SKM-1 treated with dmso at 0.1 percent for 144 hours (cell line): ENCODE measurements at regions not wholly inside any gene's neighbourhood (a gene's known extent, or its start where the extent isn't known, plus 50 kb on each side); places are given as distances from the start of the nearest gene placed in this dataset.
A peak's percentile ranks its signal among the peaks of the same experiment; 100 is the strongest.
"Not testable (repeated sequence)": the region's sequence is repeated elsewhere in the genome, so short reads cannot be mapped to it uniquely, and the experiment has no call there.

Experiments used
- DNase-seq: peaks from one replicate; lab custom pipeline; 2025; ENCODE audit not compliant: unreplicated experiment; lab: John Stamatoyannopoulos, UW

DNA sequence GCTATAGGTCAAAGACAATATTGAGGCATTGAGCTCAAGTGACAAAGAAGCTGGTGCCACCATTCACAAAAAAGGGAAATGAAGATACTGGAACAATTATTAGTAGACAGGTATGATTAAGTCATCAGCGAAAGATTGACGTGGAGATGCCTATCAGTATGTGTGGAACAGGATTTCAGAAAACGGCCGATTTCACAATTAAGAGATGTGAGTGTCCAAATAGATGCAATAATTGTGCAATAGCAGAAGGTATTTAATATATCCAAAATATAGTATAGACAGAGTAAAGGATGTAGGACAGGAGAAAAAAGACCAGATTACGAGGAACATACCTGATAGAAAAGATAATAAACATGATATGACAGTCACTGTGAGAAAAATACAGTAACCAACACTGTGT, 433.1 kb downstream of the C12orf50 start:
- DNase-seq, result no peak

GRCh38 chr12:87585882-87586557, 443.2 kb downstream of the C12orf50 start:
- DNase-seq, result no peak

- DNase-seq, result not testable (repeated sequence)
Measured at GRCh38 chr12:87579091-87579490, 450.1 kb downstream of the C12orf50 start.

DNA sequence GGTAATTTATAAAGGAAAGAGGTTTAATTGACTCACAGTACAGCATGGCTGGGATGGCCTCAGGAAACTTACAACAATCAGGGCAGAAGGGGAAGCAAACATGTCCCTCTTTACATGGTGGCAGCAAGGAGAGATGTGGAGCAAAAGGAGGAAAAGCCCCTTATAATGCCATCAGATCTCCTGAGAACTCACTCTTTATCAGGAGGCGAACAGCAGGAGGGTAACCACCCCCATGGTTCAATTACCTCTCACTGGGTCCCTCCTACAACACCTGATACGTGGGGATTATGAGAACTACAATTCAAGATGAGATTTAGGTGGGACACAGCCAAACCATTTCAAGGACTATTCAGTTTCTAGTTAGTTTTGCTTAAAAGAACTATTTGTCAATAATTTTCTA, 453.3 kb downstream of the C12orf50 start:
- no peak for DNase-seq

DNA sequence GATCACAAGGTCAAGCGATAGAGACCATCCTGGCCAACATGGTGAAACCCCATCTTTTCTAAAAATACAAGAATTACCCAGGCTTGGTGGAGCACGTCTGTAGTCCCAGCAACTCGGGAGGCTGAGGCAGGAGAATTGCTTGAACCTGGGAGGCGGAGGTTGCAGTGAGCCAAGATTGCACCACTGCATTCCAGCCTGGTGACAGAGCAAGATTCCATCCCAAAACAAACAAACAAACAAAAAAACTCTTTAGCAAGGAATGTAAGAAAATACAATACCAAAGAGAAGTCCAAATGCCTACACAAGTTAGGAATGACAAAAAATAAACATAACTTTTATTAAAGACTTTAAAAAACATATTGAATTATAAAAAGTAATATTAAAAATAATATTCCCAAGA, 462.3 kb downstream of the C12orf50 start:
- not testable (repeated sequence) for DNase-seq

- DNase-seq, result no peak
Measured at GRCh38 chr12:87556985-87557384, 472.2 kb downstream of the C12orf50 start.

DNA sequence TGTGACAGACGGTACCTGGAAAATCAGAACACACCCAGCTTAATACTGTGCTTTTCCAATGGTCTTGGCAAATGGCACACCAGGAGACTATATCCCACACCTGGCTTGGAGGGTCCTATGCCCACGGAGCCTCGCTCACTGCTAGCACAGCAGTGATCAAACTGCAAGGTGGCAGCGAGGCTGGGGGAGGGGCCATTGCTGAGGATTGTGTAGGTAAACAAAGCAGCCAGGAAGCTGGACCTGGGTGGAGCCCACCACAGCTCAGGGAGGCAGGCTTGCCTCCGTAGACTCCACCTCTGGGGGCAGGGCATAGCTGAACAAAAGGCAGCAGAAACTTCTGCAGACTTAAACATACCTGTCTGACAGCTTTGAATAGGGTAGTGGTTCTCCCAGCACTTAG, 498.0 kb downstream of the C12orf50 start:
- not testable (repeated sequence) for DNase-seq

DNA sequence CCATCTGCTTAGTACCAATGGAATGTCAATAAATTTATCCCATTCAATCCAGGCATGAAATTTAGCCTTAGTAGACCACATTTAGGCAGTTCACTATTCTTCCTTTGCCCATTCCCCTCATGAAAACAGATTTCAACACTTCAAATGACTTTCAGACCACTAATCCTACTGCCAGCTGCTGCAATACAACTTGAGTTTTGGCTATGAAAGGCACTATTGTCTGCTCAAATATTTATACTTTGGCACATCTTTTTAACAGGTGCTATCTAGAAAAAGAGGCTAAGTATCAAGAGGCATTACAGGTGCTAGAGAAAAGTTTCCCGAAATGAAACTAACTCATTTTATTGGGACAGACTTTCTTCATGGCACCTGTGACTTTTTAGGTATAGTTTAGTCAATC, 499.8 kb downstream of the C12orf50 start:
- DNase-seq, result no peak

DNA sequence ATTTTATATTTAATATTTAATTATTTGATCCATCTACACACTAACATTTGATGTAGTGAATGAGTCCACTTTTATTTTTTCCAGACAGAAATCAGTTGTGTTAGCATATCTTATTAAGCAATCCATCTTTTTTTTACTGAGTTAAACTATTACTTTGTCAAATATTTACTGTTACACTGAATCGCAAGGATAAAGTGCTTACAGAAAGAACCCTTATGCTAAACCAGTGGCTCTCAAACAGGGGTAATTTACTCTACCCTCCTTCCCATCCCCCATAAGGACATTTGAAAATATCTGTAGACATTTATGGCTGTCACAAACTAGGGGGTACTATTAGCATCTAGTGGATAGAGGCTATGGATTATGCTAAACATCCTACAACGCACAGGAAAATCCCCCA, 508.2 kb downstream of the C12orf50 start:
- DNase-seq, result no peak

GRCh38 chr12:87518481-87518880, 510.7 kb downstream of the C12orf50 start:
- no peak for DNase-seq

- no peak for DNase-seq
Measured at GRCh38 chr12:87518036-87518435, 511.2 kb downstream of the C12orf50 start.

GRCh38 chr12:87513536-87514280, 515.5 kb downstream of the C12orf50 start:
- no peak for DNase-seq

GRCh38 chr12:87511371-87511770, 517.8 kb downstream of the C12orf50 start:
- DNase-seq, result no peak

DNA sequence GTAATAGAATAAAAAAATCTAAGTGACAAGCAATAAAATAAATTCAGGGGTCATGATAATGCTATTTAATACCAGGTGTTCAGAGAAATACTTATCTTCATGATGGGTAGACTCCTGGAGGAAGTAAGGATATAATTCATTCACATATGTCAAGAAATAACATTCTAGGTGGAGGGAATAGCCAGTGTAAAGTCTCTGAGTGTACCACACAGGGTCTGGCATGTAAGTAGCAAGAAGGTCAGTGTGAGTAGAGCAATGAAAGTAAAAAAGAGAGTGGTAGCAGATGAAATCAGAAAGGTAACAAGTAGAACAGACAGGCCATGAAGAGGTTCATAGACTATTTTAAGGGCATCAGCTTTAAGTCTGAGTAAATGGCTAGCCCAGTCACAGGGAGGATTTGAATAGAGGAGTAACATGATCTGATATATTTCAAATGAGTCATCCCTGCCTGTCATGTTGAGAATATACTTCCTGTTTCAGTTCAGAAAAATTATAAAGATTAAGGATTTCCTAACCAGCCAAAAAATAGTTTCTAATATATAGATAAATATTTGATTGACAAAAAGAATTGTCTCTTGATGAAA, 519.9 kb downstream of the C12orf50 start:
- DNase-seq, result peak; percentile 37

GRCh38 chr12:87491598-87491997, 537.6 kb downstream of the C12orf50 start:
- DNase-seq, result no peak

- DNase-seq, result no peak
Measured at GRCh38 chr12:87491089-87491488, 538.1 kb downstream of the C12orf50 start.

DNA sequence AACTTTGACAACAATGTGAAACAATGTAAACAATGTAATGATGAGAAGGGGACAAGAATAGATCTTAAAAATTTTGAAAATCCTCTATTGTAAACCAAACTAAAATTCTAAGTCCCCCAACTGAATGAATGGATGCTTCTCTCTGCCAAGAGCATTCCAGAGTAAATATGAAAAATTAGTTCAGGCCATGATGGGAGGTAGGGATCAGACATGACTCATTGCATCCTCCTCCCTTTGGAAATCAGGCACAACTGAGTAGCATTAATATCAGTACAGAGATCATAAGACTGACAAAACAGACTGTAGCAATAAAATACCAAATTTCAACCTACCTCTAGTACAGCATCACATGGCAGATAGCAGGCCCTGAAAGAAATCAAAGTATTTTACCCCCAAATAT, 559.9 kb downstream of the C12orf50 start:
- no peak for DNase-seq

GRCh38 chr12:87467936-87468335, 561.3 kb downstream of the C12orf50 start:
- DNase-seq, result no peak

DNA sequence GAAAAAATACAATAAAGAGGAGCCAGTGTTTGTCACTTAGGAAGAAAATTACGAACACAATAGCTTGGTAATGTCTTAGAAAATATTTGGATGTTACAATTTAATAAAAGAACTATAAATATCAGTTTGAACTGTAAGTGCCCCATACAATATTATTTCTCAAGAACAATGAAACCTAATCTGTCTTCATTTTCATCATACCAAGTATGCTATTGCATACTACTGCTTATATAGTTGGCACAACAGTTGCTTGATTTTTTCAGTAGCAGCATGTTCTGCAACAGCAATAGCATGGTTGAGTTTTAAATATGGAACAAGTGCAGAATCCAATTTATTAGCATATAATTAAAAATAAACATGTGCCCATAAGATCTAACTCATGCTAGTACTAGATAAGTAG, 564.6 kb downstream of the C12orf50 start:
- DNase-seq, result no peak

GRCh38 chr12:87444039-87444438, 585.2 kb downstream of the C12orf50 start:
- no peak for DNase-seq

DNA sequence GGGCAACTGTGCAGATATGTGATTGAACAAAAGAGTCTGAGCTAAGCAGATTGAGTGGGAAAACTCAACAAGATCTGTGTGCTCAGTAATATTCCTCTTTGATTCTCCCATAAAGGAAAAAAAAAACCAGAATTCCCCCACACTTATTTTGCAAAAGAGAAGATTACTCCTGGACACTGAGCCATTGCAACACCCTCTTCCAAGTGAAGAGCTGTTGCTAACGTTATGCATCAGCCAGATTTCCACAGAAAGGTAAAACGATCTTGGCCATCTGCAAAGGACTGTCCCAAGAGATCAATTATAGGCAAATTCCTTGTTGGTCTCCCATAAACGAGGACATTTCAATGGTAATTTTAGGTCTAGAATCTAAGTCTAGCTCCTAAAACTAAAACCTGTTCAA, 587.7 kb downstream of the C12orf50 start:
- DNase-seq, result no peak
